ENCODE measurements at regions not wholly inside any gene's neighbourhood (a gene's known extent, or its start where the extent isn't known, plus 50 kb on each side); places are given as distances from the start of the nearest gene placed in this dataset.

DNA sequence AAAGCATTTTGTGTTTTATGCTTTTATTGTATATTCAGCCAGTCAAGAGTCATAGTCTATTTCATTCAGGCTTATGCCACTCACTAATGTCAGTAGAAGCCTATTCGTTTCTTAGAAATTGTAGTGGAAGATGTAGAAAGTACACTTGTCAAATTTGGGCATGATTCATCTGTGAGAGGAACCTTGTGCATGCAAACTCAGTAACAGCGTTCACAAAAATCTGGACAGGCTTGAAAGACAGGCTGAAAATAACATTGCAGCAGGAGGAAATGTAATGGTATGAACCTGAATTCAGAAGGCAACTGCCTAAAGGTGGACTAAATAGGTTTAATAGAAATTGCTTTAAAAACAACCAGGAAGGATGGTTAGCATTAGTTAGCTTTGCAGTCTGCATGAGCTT, 213.5 kb downstream of the CMPK2 start:
- TF ChIP-seq POLR2AphosphoS5 (IDR thresholded peaks at IDR 0.05; ENCODE audit: low read depth, low read length) (no peak), TAF1 (IDR thresholded peaks at IDR 0.05; ENCODE audit: borderline replicate concordance, insufficient read depth, low read length) (no peak), SIN3A (IDR thresholded peaks at IDR 0.05; ENCODE audit: borderline replicate concordance, insufficient read depth, low read length) (no peak), FOXP2 (optimal IDR thresholded peaks at IDR 0.05; ENCODE audit: borderline replicate concordance, extremely low read depth, extremely low read length, insufficient read depth) (no peak)
- TF ChIP-seq, protein P1, sequence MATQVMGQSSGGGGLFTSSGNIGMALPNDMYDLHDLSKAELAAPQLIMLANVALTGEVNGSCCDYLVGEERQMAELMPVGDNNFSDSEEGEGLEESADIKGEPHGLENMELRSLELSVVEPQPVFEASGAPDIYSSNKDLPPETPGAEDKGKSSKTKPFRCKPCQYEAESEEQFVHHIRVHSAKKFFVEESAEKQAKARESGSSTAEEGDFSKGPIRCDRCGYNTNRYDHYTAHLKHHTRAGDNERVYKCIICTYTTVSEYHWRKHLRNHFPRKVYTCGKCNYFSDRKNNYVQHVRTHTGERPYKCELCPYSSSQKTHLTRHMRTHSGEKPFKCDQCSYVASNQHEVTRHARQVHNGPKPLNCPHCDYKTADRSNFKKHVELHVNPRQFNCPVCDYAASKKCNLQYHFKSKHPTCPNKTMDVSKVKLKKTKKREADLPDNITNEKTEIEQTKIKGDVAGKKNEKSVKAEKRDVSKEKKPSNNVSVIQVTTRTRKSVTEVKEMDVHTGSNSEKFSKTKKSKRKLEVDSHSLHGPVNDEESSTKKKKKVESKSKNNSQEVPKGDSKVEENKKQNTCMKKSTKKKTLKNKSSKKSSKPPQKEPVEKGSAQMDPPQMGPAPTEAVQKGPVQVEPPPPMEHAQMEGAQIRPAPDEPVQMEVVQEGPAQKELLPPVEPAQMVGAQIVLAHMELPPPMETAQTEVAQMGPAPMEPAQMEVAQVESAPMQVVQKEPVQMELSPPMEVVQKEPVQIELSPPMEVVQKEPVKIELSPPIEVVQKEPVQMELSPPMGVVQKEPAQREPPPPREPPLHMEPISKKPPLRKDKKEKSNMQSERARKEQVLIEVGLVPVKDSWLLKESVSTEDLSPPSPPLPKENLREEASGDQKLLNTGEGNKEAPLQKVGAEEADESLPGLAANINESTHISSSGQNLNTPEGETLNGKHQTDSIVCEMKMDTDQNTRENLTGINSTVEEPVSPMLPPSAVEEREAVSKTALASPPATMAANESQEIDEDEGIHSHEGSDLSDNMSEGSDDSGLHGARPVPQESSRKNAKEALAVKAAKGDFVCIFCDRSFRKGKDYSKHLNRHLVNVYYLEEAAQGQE (IDR thresholded peaks at IDR 0.05; ENCODE audit: insufficient read depth in 1 of 2, low read depth in 2 of 2, low read length in 2 of 2), result no peak

Data from PFSK-1 (cell line).